Adrenal gland (tissue), 9 donors: ENCODE measurements at regions not wholly inside any gene's neighbourhood (a gene's known extent, or its start where the extent isn't known, plus 50 kb on each side); places are given as distances from the start of the nearest gene placed in this dataset.

Experiments
- DNase-seq, 7 donors: peaks; one replicate each; pipeline ENCODE4 v3.0.0-alpha.2; 2019 to 2020
- H3K27ac ChIP-seq, 5 donors: fragments of 200-600 bp; sonication (generic) in 4 of 5; 1 replicate in 3 of 5; 2 replicates in 2 of 5; pipeline versions ENCODE4 v1.5.1 to v1.8.0; 2016 to 2020; ENCODE audit warnings: mild to moderate bottlenecking in 1 of 5
- H3K27me3 ChIP-seq: fragments of 200-600 bp; 2 replicates; pipeline ENCODE4 v1.8.0; 2021
- H3K36me3 ChIP-seq, 2 donors: fragments of 200-600 bp; replicated peaks in 1 of 2; 1 replicate in 1 of 2; 2 replicates in 1 of 2; pipeline versions ENCODE4 v1.5.1 to v1.8.0; 2018 to 2022
- H3K4me1 ChIP-seq, 2 donors: fragments of 200-600 bp; replicated peaks in 1 of 2; 1 replicate in 1 of 2; 2 replicates in 1 of 2; pipeline versions ENCODE4 v1.5.1 to v1.8.0; 2018 to 2021
- H3K4me3 ChIP-seq, 4 donors: fragments of 200-600 bp; sonication (generic) in 3 of 4; one replicate each; pipeline ENCODE4 v1.5.1; 2016 to 2018
- H3K9me3 ChIP-seq, 3 donors: fragments of 200-600 bp; sonication (generic) in 1 of 3; replicated peaks in 1 of 3; 1 replicate in 2 of 3; 2 replicates in 1 of 3; pipeline versions ENCODE4 v1.5.1 to v1.8.0; 2016 to 2021
- POLR2A ChIP-seq, 2 donors: fragments of 450-650 bp; IDR thresholded peaks; one replicate each; pipeline ENCODE4 v1.6.1; 2017; ENCODE audit warnings: antibody characterized with exemption in 2 of 2, mild to moderate bottlenecking in 2 of 2, moderate library complexity in 1 of 2
- WGBS, 4 donors: extraction: QIAGEN DNeasy Blood & Tissue Kit in 2 of 4; methylation state at CpG; one replicate each; pipeline versions ENCODE4 v1.1.5 to v1.1.7; 2013 to 2017; 5-methylcytosine and 5-hydroxymethylcytosine counted together
- intact Hi-C, 2 donors: fragments of 100-400 bp; cut with DNase I; formaldehyde crosslinking; loops; one replicate each; pipeline versions ENCODE4 v1.14.1 to v1.15.0; 2022 to 2023
- small RNA-seq, 2 donors: library from RNA; depleted of rRNA; stranded (forward); fragments of <200 nt; gene quantifications; one replicate each; pipeline ENCODE3, GENCODE V24; 2016
- TF ChIP-seq, protein P1 (sequence below), 6 experiments: fragments of 450-650 bp in 4 of 6; fragments of 200-600 bp in 2 of 6; sonication (generic) in 1 of 6; IDR thresholded peaks; 1 replicate in 5 of 6; 2 replicates in 1 of 6; pipeline versions ENCODE4 v1.5.1 to v1.8.0; 2016 to 2021; ENCODE audit warnings: antibody characterized with exemption in 6 of 6, mild to moderate bottlenecking in 2 of 6, moderate library complexity in 1 of 6
- donor health status: healthy with polysubstance abuse.
- donor health status: Bipolar disorder and iron deficiency.
- donor health status: DM: yes; HTN: yes; CAD: no.
- donor health status: DM: no; HTN: no; CAD: no.
- donor health status: DM: no; HTN: no; CAD: no.

DNA sequence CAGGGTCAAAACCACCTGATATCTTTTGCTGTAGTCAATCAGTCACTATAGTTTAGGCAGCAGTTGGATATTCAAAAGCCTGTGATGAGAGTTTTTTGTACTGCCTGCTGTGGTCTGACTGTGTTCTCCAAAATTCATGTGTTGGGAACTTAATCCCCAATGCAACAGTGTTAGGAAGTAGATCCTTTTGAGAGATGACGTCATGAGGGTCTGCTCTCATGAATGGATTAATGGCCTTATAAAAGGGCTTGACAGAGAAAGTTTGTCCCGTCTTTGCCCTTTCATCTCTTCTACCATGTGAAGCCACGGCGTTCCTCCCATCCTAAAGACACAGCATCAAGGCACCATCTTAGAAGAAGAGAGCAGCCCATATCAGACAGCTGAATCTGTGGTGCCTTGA, 50.8 kb upstream of the PDE3A start:
- Histone ChIP-seq H3K36me3 (no peaks in the 10 kb centered on the region), H3K4me3 (no peak overlapping the region), H3K4me1 (no peaks in the 10 kb centered on the region), H3K9me3 (no peaks in the 10 kb centered on the region), H3K27ac (no peak overlapping the region), H3K27me3 (no peaks in the 10 kb centered on the region)
- TF ChIP-seq, protein P1, sequence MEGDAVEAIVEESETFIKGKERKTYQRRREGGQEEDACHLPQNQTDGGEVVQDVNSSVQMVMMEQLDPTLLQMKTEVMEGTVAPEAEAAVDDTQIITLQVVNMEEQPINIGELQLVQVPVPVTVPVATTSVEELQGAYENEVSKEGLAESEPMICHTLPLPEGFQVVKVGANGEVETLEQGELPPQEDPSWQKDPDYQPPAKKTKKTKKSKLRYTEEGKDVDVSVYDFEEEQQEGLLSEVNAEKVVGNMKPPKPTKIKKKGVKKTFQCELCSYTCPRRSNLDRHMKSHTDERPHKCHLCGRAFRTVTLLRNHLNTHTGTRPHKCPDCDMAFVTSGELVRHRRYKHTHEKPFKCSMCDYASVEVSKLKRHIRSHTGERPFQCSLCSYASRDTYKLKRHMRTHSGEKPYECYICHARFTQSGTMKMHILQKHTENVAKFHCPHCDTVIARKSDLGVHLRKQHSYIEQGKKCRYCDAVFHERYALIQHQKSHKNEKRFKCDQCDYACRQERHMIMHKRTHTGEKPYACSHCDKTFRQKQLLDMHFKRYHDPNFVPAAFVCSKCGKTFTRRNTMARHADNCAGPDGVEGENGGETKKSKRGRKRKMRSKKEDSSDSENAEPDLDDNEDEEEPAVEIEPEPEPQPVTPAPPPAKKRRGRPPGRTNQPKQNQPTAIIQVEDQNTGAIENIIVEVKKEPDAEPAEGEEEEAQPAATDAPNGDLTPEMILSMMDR (IDR thresholded peaks at IDR 0.05) = no peak
- no peak for TF ChIP-seq POLR2A (IDR thresholded peaks at IDR 0.05)
- no peak for DNase-seq
- intact Hi-C loops = no loop called here
- WGBS, 4 donors = 84 to 93% (median 88%) methylated on average over 4 of the region's 4 CpGs

Small RNA genes in the stretch of these regions (small RNA-seq; reads per million reads assigned to genes)
- gene RNU1-146P = 0 reads per million in 2 donors
